HepG2 (cell line): ENCODE measurements at regions not wholly inside any gene's neighbourhood (a gene's known extent, or its start where the extent isn't known, plus 50 kb on each side); places are given as distances from the start of the nearest gene placed in this dataset.

Experiments
- ATAD3A ChIP-seq: sonication (generic); formaldehyde crosslinking; IDR thresholded peaks from 2 replicates; pipeline ENCODE4 v1.4.0; 2020; ENCODE audit warnings: missing genetic modification reagents
- ATF1 ChIP-seq: IDR thresholded peaks from 2 replicates; pipeline ENCODE4 v1.6.1; 2016; ENCODE audit warnings: mild to moderate bottlenecking, control low read depth
- CREB1 ChIP-seq, 2 experiments: fragments of 450-650 bp in 1 of 2; IDR thresholded peaks; 2 replicates each; pipeline ENCODE4 v1.6.1; 2016 to 2017; ENCODE audit warnings: control low read depth in 1 of 2, mild to moderate bottlenecking in 1 of 2, missing compliant biosample characterization in 1 of 2, missing genetic modification characterization in 1 of 2
- EZH2 ChIP-seq: conservative IDR thresholded peaks from 2 replicates; pipeline ENCODE4 v1.6.1; 2012; ENCODE audit warnings: mild to moderate bottlenecking, low read depth, low read length, moderate library complexity
- FOXM1 ChIP-seq: sonication (generic); formaldehyde crosslinking; IDR thresholded peaks from 2 replicates; pipeline ENCODE4 v1.5.0; 2020; ENCODE audit warnings: missing genetic modification reagents
- PHF5A ChIP-seq: IDR thresholded peaks from one replicate; pipeline ENCODE4 v1.6.1; 2018; ENCODE audit warnings: low read depth, missing genetic modification reagents; ENCODE audit not compliant: unreplicated experiment
- TF ChIP-seq, protein P1 (sequence below): sonication (generic); formaldehyde crosslinking; IDR thresholded peaks from 2 replicates; pipeline ENCODE4 v1.4.0; 2020; ENCODE audit warnings: missing genetic modification reagents
- TF ChIP-seq, protein P2 (sequence below): sonication (generic); formaldehyde crosslinking; IDR thresholded peaks from 2 replicates; pipeline ENCODE4 v1.4.0; 2020; ENCODE audit warnings: missing genetic modification reagents

DNA sequence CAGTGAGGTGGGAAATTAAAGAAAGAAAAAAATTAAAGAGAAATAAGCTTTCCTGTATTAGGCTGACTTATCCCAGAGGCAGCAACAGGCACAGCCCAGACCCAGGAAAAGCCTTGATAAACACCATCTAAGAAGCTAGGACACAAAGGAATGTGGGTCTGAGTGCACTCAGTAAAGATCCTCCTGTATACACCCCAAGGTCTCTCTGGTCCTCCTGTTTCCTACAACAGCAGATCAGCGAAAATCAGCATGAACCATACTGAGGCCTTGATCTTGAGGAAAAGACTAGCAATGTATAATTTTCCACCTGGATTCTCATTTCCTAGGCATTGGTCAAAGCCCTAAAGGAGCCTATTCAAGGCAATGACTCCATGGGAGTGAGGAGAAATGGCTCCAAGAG, 486.3 kb upstream of the CCDC196 start:
- no peak for TF ChIP-seq ATAD3A (CRISPR knock-in tag)
- no peak for TF ChIP-seq EZH2
- TF ChIP-seq PHF5A (CRISPR knock-in tag) = no peak
- TF ChIP-seq CREB1 (IDR thresholded peaks at IDR 0.05) = no peak
- no peak for TF ChIP-seq CREB1 (CRISPR knock-in tag; IDR thresholded peaks at IDR 0.05)
- TF ChIP-seq, protein P1, sequence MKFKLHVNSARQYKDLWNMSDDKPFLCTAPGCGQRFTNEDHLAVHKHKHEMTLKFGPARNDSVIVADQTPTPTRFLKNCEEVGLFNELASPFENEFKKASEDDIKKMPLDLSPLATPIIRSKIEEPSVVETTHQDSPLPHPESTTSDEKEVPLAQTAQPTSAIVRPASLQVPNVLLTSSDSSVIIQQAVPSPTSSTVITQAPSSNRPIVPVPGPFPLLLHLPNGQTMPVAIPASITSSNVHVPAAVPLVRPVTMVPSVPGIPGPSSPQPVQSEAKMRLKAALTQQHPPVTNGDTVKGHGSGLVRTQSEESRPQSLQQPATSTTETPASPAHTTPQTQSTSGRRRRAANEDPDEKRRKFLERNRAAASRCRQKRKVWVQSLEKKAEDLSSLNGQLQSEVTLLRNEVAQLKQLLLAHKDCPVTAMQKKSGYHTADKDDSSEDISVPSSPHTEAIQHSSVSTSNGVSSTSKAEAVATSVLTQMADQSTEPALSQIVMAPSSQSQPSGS (CRISPR knock-in tag) = no peak
- TF ChIP-seq, protein P2, sequence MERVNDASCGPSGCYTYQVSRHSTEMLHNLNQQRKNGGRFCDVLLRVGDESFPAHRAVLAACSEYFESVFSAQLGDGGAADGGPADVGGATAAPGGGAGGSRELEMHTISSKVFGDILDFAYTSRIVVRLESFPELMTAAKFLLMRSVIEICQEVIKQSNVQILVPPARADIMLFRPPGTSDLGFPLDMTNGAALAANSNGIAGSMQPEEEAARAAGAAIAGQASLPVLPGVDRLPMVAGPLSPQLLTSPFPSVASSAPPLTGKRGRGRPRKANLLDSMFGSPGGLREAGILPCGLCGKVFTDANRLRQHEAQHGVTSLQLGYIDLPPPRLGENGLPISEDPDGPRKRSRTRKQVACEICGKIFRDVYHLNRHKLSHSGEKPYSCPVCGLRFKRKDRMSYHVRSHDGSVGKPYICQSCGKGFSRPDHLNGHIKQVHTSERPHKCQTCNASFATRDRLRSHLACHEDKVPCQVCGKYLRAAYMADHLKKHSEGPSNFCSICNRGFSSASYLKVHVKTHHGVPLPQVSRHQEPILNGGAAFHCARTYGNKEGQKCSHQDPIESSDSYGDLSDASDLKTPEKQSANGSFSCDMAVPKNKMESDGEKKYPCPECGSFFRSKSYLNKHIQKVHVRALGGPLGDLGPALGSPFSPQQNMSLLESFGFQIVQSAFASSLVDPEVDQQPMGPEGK (CRISPR knock-in tag) = no peak
- no peak for TF ChIP-seq FOXM1 (CRISPR knock-in tag)
- no peak for TF ChIP-seq ATF1 (CRISPR knock-in tag)
